Cardiac muscle cell (in vitro differentiated cells and primary cell): ENCODE measurements at regions not wholly inside any gene's neighbourhood (a gene's known extent, or its start where the extent isn't known, plus 50 kb on each side); places are given as distances from the start of the nearest gene placed in this dataset.

Experiments used
- DNase-seq, 2 donors: peaks; one replicate each; pipeline versions ENCODE4 v3.0.0 to v3.0.0-alpha.2; 2010 to 2017; ENCODE audit warnings: low read depth in 1 of 2, low spot score in 1 of 2
- H3K27ac ChIP-seq: fragments of 200-600 bp; sonication (generic); 2 replicates; pipeline ENCODE4 v1.5.1; 2016
- H3K27me3 ChIP-seq: fragments of 200-600 bp; sonication (generic); 2 replicates; pipeline ENCODE4 v1.6.0; 2016; ENCODE audit warnings: control low read depth
- H3K36me3 ChIP-seq: fragments of 200-600 bp; sonication (generic); 2 replicates; pipeline ENCODE4 v1.5.1; 2016; ENCODE audit warnings: control low read depth
- H3K4me1 ChIP-seq: fragments of 200-600 bp; sonication (generic); 2 replicates; pipeline ENCODE4 v1.8.1; 2017; ENCODE audit warnings: low read depth, mild to moderate bottlenecking, mixed run types
- H3K4me3 ChIP-seq: fragments of 200-600 bp; sonication (generic); 2 replicates; pipeline ENCODE4 v1.5.1; 2016; ENCODE audit warnings: mild to moderate bottlenecking
- H3K9me3 ChIP-seq: fragments of 200-600 bp; sonication (generic); 2 replicates; pipeline ENCODE4 v1.5.1; 2017; ENCODE audit warnings: low read depth, mild to moderate bottlenecking, control low read depth
- CTCF ChIP-seq: IDR thresholded peaks from 2 replicates; pipeline ENCODE4 v1.5.1; 2012; ENCODE audit warnings: low read depth, mild to moderate bottlenecking, low read length

GRCh38 chr11:131253142-131253655 lies 117.2 kb upstream of the NTM start:
- H3K4me3 ChIP-seq, result no peak overlapping the region

GRCh38 chr11:131253656-131254151 lies 116.7 kb upstream of the NTM start:
- no peaks in the 10 kb centered on the region for H3K9me3 ChIP-seq
- H3K27me3 ChIP-seq, result no peaks in the 10 kb centered on the region
- no peak for TF ChIP-seq CTCF
- no peak overlapping the region for H3K4me3 ChIP-seq
- DNase-seq, result peak in 1 of 2 donors; percentile 69
- H3K36me3 ChIP-seq, result no peaks in the 10 kb centered on the region
- no peak overlapping the region for H3K27ac ChIP-seq
- H3K4me1 ChIP-seq, result no peaks in the 10 kb centered on the region

More at GRCh38 chr11:131253142-131253655, 117.2 kb upstream of the NTM start:
- no peak for DNase-seq
- no peak for TF ChIP-seq CTCF
- H3K9me3 ChIP-seq, result no peaks in the 10 kb centered on the region
- no peak overlapping the region for H3K27ac ChIP-seq
- H3K36me3 ChIP-seq, result no peaks in the 10 kb centered on the region
- no peaks in the 10 kb centered on the region for H3K4me1 ChIP-seq
- no peaks in the 10 kb centered on the region for H3K27me3 ChIP-seq

GRCh38 chr11:131254254-131254653 lies 116.2 kb upstream of the NTM start:
- Histone ChIP-seq H3K4me3 (no peak overlapping the region), H3K9me3 (no peaks in the 10 kb centered on the region), H3K27me3 (no peaks in the 10 kb centered on the region), H3K36me3 (no peaks in the 10 kb centered on the region), H3K27ac (no peak overlapping the region), H3K4me1 (no peaks in the 10 kb centered on the region)
- no peak for TF ChIP-seq CTCF
- no peak for DNase-seq

- no peaks in the 10 kb centered on the region for H3K9me3 ChIP-seq
- no peak for TF ChIP-seq CTCF
- DNase-seq, result no peak
- H3K4me3 ChIP-seq, result no peak overlapping the region
- no peaks in the 10 kb centered on the region for H3K27me3 ChIP-seq
- no peak overlapping the region for H3K27ac ChIP-seq
- H3K36me3 ChIP-seq, result no peaks in the 10 kb centered on the region
- H3K4me1 ChIP-seq, result no peaks in the 10 kb centered on the region
Observed at GRCh38 chr11:131274233-131274632, 96.2 kb upstream of the NTM start.

GRCh38 chr11:131275580-131275979 lies 94.8 kb upstream of the NTM start:
- H3K9me3 ChIP-seq, result no peaks in the 10 kb centered on the region
- H3K36me3 ChIP-seq, result no peaks in the 10 kb centered on the region
- no peaks in the 10 kb centered on the region for H3K4me1 ChIP-seq
- no peak for TF ChIP-seq CTCF
- no peak overlapping the region for H3K4me3 ChIP-seq
- H3K27ac ChIP-seq, result peak overlapping the region; percentile 56
- peak in 1 of 2 donors; percentile 30 for DNase-seq
- no peaks in the 10 kb centered on the region for H3K27me3 ChIP-seq
